Ishikawa (cell line): ENCODE measurements at regions not wholly inside any gene's neighbourhood (a gene's known extent, or its start where the extent isn't known, plus 50 kb on each side); places are given as distances from the start of the nearest gene placed in this dataset.

Source experiments
- EGR1 ChIP-seq: IDR thresholded peaks from 2 replicates; pipeline ENCODE4 v1.6.1; 2012
- EP300 ChIP-seq: IDR thresholded peaks from 2 replicates; pipeline ENCODE4 v1.6.1; 2012; ENCODE audit warnings: borderline replicate concordance
- FOXM1 ChIP-seq: IDR thresholded peaks from 2 replicates; pipeline ENCODE4 v1.6.1; 2012; ENCODE audit warnings: low read depth, borderline replicate concordance
- TAF1 ChIP-seq: IDR thresholded peaks from 2 replicates; pipeline ENCODE4 v1.6.1; 2012; ENCODE audit warnings: low read depth, mild to moderate bottlenecking
- TCF12 ChIP-seq: IDR thresholded peaks from 2 replicates; pipeline ENCODE4 v1.6.1; 2012; ENCODE audit warnings: low read depth
- TEAD4 ChIP-seq: IDR thresholded peaks from 2 replicates; pipeline ENCODE4 v1.6.1; 2012
- TF ChIP-seq, protein P1 (sequence below): IDR thresholded peaks from 2 replicates; pipeline ENCODE4 v1.6.1; 2012
- TF ChIP-seq, protein P2 (sequence below): IDR thresholded peaks from 2 replicates; pipeline ENCODE4 v1.6.1; 2012; ENCODE audit warnings: low read depth, mild to moderate bottlenecking

DNA sequence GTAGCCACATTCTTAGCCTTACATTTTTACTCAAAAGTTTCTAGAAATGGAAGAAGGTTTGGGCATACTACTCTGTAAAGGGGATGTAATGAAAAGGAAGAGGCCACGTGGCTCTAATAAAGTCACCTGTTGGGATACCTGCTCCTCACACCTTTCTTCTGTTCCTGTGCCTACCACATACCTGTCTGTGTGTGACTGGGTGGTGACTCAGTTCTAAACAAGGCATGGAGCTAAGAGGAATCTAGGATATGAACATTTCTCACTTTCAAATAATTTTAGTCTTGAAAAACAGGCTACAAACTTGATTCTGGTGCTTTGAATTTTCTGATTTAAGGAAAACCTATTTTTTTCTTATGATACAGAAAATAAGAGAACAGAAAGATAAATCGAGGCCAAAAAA lies 363.6 kb downstream of the RFPL4B start:
- TF ChIP-seq TAF1 (no peak), EGR1 (no peak), TCF12 (no peak), EP300 (no peak), TEAD4 (no peak), FOXM1 (no peak)
- TF ChIP-seq, protein P1, sequence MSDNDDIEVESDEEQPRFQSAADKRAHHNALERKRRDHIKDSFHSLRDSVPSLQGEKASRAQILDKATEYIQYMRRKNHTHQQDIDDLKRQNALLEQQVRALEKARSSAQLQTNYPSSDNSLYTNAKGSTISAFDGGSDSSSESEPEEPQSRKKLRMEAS, result no peak
- TF ChIP-seq, protein P2, sequence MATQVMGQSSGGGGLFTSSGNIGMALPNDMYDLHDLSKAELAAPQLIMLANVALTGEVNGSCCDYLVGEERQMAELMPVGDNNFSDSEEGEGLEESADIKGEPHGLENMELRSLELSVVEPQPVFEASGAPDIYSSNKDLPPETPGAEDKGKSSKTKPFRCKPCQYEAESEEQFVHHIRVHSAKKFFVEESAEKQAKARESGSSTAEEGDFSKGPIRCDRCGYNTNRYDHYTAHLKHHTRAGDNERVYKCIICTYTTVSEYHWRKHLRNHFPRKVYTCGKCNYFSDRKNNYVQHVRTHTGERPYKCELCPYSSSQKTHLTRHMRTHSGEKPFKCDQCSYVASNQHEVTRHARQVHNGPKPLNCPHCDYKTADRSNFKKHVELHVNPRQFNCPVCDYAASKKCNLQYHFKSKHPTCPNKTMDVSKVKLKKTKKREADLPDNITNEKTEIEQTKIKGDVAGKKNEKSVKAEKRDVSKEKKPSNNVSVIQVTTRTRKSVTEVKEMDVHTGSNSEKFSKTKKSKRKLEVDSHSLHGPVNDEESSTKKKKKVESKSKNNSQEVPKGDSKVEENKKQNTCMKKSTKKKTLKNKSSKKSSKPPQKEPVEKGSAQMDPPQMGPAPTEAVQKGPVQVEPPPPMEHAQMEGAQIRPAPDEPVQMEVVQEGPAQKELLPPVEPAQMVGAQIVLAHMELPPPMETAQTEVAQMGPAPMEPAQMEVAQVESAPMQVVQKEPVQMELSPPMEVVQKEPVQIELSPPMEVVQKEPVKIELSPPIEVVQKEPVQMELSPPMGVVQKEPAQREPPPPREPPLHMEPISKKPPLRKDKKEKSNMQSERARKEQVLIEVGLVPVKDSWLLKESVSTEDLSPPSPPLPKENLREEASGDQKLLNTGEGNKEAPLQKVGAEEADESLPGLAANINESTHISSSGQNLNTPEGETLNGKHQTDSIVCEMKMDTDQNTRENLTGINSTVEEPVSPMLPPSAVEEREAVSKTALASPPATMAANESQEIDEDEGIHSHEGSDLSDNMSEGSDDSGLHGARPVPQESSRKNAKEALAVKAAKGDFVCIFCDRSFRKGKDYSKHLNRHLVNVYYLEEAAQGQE, result no peak
